Effector memory CD4-positive, alpha-beta T cell (primary cell): ENCODE measurements at regions not wholly inside any gene's neighbourhood (a gene's known extent, or its start where the extent isn't known, plus 50 kb on each side); places are given as distances from the start of the nearest gene placed in this dataset.

Experiments
- DNase-seq, 3 donors: peaks; one replicate each; pipeline ENCODE4 v3.0.0-alpha.2; 2020
- H3K27ac ChIP-seq: 2 replicates; pipeline ENCODE4 v1.7.0; 2013; ENCODE audit warnings: mild to moderate bottlenecking, low read length, moderate library complexity; ENCODE audit not compliant: insufficient read depth, poor library complexity, severe bottlenecking
- H3K27me3 ChIP-seq: replicated peaks from 2 replicates; pipeline ENCODE4 v1.7.0; 2013; ENCODE audit warnings: mild to moderate bottlenecking, low read length; ENCODE audit not compliant: insufficient read depth, control insufficient read depth, poor library complexity, severe bottlenecking
- H3K36me3 ChIP-seq: 2 replicates; pipeline ENCODE4 v1.7.0; 2013; ENCODE audit warnings: mild to moderate bottlenecking, low read length, moderate library complexity; ENCODE audit not compliant: control insufficient read depth, insufficient read depth
- H3K4me1 ChIP-seq: 2 replicates; pipeline ENCODE4 v1.7.0; 2013; ENCODE audit warnings: low read length, mild to moderate bottlenecking; ENCODE audit not compliant: control insufficient read depth, insufficient read depth, poor library complexity, severe bottlenecking
- H3K4me3 ChIP-seq: 2 replicates; pipeline ENCODE4 v1.7.0; 2013; ENCODE audit warnings: low read length, low read depth, mild to moderate bottlenecking; ENCODE audit not compliant: insufficient read depth, poor library complexity, severe bottlenecking
- H3K9me3 ChIP-seq: 2 replicates; pipeline ENCODE4 v1.7.0; 2013; ENCODE audit warnings: mild to moderate bottlenecking, low read length, moderate library complexity; ENCODE audit not compliant: control insufficient read depth

DNA sequence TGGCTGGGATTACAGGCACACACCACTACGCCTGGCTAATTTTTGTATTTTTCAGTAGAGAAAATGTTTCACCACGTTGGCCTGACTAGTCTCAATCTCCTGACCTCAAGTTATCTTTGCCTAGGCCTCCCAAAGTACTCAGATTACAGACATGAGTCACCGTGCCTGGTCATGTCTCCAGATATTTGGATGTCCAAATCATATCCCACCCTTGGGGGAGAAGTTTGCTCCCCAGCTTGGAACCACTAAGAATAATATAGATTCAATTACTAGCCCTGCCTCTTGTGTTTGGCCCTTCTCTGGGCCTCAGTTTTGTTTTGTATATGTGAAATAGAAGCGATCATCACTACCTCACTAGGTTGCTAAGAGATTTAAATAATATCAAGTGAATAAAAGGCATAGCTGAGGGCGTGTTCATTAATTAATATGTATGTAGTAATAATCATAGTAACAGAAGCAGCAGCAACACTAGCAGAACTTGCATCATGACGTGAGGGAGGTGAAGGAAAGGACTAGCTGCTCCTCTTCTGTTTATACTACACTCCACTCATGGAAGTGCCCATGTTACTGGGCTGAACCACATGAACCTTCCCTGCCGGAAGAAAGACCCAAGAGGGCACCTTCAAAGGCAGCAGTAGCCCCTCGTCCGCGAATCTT lies 253.6 kb upstream of the XYLT1 start:
- no peak overlapping the region for H3K4me3 ChIP-seq
- no peaks in the 10 kb centered on the region for H3K9me3 ChIP-seq

GRCh38 chr16:17723531-17724134 lies 252.9 kb upstream of the XYLT1 start:
- DNase-seq, result no peak
- Histone ChIP-seq H3K27ac (no peak overlapping the region), H3K9me3 (no peaks in the 10 kb centered on the region), H3K27me3 (no peaks in the 10 kb centered on the region), H3K4me3 (no peak overlapping the region), H3K36me3 (no peaks in the 10 kb centered on the region), H3K4me1 (no peaks in the 10 kb centered on the region)

More for the DNA sequence above, 253.6 kb upstream of the XYLT1 start:
- Histone ChIP-seq H3K27ac (no peak overlapping the region), H3K36me3 (no peaks in the 10 kb centered on the region), H3K4me1 (no peaks in the 10 kb centered on the region), H3K27me3 (no peaks in the 10 kb centered on the region)
- no peak for DNase-seq

DNA sequence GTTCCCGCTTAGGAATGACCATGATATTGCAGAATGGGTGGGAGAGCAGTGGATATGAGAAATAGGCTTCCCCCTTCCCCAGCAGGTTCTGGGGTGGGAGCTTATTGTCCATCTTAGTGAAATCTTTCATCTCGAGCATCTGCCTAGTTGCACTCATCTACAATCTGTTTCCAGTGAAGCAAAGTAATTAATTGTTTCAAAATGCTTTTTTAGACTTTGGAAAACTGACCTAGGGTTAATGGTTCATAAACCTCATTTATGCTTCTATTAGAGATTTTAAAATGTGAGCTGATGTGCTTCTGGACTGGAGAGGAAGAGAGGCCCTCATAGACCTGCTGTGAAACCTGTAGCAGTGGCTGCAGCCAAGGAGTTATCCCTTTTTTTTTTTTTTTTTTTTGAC lies 247.7 kb upstream of the XYLT1 start:
- Histone ChIP-seq H3K36me3 (no peaks in the 10 kb centered on the region), H3K27me3 (no peaks in the 10 kb centered on the region), H3K27ac (no peak overlapping the region), H3K4me3 (no peak overlapping the region), H3K9me3 (no peaks in the 10 kb centered on the region), H3K4me1 (no peaks in the 10 kb centered on the region)
- DNase-seq, result no peak

DNA sequence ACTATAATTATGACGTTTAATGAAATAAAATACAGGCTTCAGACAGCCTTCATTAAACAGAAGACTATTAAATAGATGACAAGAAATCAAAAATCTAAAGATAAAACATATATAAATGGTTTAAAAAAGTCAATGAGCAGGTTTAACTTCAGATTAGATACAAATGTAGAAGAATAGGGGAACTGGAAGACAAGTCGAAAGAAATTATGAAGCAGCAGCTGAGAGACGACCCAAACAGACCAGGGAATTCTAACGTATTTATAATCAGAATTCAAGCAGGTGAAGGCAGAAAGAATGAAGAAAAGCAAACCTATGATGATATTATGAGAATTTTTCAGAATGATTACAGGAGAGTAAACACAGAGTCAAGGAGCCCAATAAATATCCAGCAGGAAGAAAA lies 235.1 kb upstream of the XYLT1 start:
- H3K27ac ChIP-seq, result no peak overlapping the region
- no peaks in the 10 kb centered on the region for H3K9me3 ChIP-seq
- no peaks in the 10 kb centered on the region for H3K36me3 ChIP-seq
- H3K27me3 ChIP-seq, result no peaks in the 10 kb centered on the region
- no peaks in the 10 kb centered on the region for H3K4me1 ChIP-seq
- no peak for DNase-seq
- no peak overlapping the region for H3K4me3 ChIP-seq

GRCh38 chr16:17696616-17697015 lies 225.9 kb upstream of the XYLT1 start:
- H3K9me3 ChIP-seq, result no peaks in the 10 kb centered on the region
- no peaks in the 10 kb centered on the region for H3K36me3 ChIP-seq
- DNase-seq, result no peak
- no peak overlapping the region for H3K27ac ChIP-seq
- H3K4me1 ChIP-seq, result no peaks in the 10 kb centered on the region
- H3K4me3 ChIP-seq, result no peak overlapping the region
- H3K27me3 ChIP-seq, result peaks cover 5% of the 10 kb centered on the region

GRCh38 chr16:17692484-17692883 lies 221.7 kb upstream of the XYLT1 start:
- Histone ChIP-seq H3K36me3 (no peaks in the 10 kb centered on the region), H3K9me3 (no peaks in the 10 kb centered on the region), H3K4me3 (no peak overlapping the region), H3K4me1 (no peaks in the 10 kb centered on the region), H3K27me3 (peaks cover 5% of the 10 kb centered on the region), H3K27ac (no peak overlapping the region)
- no peak for DNase-seq

- H3K27me3 ChIP-seq, result peaks cover 5% of the 10 kb centered on the region
- H3K27ac ChIP-seq, result no peak overlapping the region
- no peaks in the 10 kb centered on the region for H3K4me1 ChIP-seq
- no peak overlapping the region for H3K4me3 ChIP-seq
- DNase-seq, result no peak
- H3K9me3 ChIP-seq, result no peaks in the 10 kb centered on the region
- no peaks in the 10 kb centered on the region for H3K36me3 ChIP-seq
Observed at GRCh38 chr16:17691899-17692176, 221.1 kb upstream of the XYLT1 start.

DNA sequence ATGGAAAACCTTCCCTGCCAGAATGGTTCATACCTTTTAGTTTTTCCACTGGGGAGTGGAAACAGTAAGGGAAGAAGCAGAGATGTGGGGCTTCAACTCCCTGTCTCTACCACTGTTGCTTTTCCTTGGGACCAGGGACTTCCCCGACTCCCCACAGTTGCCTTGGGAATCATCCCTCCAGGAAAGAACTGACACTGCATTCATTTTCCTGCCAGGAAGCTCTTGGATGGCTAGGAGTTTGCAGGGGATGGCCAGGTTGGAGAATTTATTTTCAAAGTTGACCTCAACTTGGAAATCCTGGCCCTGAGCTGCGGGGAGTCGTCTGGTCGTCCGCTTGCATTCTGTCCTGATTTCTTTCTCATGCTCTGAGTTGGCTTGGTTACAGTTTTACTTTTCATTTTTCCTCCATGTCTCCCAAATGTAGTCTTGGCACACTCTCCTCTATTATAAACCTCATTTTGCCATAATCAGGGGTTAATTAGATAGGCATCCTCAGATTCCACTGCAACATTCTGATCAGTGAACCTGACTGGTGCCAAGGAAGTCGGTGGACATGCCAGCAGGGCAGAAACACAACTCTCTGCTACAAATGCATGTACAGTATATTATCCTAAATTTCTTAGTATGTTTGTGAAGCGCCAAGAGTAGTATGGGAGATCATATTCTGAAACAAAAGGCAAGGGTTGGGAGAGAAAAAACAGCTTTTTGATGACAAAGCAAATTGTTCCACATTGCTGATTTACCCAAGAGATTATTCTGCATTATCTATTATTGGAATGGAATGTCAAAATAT lies 220.5 kb upstream of the XYLT1 start:
- peaks cover 5% of the 10 kb centered on the region for H3K27me3 ChIP-seq
- no peaks in the 10 kb centered on the region for H3K9me3 ChIP-seq
- DNase-seq, result no peak
- H3K36me3 ChIP-seq, result no peaks in the 10 kb centered on the region
- no peak overlapping the region for H3K4me3 ChIP-seq
- H3K27ac ChIP-seq, result no peak overlapping the region
- no peaks in the 10 kb centered on the region for H3K4me1 ChIP-seq

- no peak overlapping the region for H3K27ac ChIP-seq
Observed at GRCh38 chr16:17685447-17685846, 214.7 kb upstream of the XYLT1 start.

DNA sequence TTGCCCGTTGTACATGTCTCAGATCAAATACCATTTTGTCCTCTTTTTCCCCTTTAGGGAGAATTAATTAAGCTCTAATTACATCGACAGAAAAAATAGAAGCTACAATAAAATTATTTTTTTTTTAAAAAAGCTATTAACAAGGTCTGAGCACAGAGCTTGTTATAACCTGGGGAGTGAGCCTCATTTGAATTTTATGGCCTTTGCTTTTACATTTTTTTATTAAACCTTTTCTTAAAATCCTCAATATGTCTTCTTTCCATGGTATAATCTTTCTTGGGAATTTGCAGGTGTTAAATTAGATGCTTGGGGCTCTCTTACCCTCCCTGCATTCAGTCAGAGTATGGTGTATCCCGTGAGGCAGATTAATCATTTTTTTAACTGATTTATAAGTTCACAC lies 212.5 kb upstream of the XYLT1 start:
- H3K9me3 ChIP-seq, result no peaks in the 10 kb centered on the region
- H3K4me1 ChIP-seq, result no peaks in the 10 kb centered on the region
- no peak for DNase-seq
- H3K27me3 ChIP-seq, result peaks cover 2% of the 10 kb centered on the region
- H3K27ac ChIP-seq, result no peak overlapping the region
- H3K36me3 ChIP-seq, result no peaks in the 10 kb centered on the region
- no peak overlapping the region for H3K4me3 ChIP-seq

More at GRCh38 chr16:17685447-17685846, 214.7 kb upstream of the XYLT1 start:
- Histone ChIP-seq H3K27me3 (peaks cover 2% of the 10 kb centered on the region), H3K36me3 (no peaks in the 10 kb centered on the region), H3K4me1 (no peaks in the 10 kb centered on the region), H3K4me3 (no peak overlapping the region), H3K9me3 (no peaks in the 10 kb centered on the region)
- no peak for DNase-seq
